DMS 273 (cell line): ENCODE measurements at regions not wholly inside any gene's neighbourhood (a gene's known extent, or its start where the extent isn't known, plus 50 kb on each side); places are given as distances from the start of the nearest gene placed in this dataset.

ENCODE experiments used
- DNase-seq: peaks from one replicate; lab custom pipeline; 2025; ENCODE audit not compliant: unreplicated experiment; lab: John Stamatoyannopoulos, UW

DNA sequence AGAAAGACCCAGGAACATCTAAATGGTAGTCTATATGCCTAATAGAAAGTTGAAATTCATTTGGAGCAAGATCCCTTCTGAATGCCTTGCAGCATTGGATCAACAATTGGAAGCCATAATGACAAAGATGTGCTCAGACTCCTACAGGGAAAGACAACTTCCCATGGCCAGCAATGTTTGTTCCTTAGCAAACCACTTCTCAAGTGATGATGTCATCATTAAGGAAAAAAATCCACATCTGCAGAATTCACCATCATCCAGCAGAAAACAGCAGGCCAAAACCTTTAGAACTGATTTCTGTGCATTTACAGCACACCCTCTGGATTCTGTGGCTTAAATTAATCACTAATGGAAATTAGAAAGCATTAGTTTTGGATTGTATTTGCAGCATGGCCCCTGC, 82.4 kb upstream of the ZIC3 start:
- DNase-seq: no peak

DNA sequence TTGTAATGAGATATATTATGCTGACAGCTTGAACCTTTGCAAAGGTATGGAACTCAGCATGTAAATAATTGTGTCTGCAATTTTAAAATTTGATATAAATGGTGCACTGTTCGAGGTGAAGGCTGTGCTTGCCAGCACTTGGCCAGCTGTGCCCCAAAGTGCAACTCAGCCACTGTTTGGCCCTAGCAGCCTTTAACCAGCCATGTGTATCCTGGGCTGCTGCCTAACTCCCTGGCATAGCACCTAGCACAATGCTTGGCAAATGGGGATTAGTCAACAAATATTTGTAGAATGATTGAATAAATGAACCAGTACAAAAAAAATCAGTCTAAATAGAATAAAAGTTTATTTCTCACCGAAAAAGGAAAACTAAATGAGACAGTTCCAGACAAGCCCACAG, 83.8 kb upstream of the ZIC3 start:
- peak; percentile 22 for DNase-seq

DNA sequence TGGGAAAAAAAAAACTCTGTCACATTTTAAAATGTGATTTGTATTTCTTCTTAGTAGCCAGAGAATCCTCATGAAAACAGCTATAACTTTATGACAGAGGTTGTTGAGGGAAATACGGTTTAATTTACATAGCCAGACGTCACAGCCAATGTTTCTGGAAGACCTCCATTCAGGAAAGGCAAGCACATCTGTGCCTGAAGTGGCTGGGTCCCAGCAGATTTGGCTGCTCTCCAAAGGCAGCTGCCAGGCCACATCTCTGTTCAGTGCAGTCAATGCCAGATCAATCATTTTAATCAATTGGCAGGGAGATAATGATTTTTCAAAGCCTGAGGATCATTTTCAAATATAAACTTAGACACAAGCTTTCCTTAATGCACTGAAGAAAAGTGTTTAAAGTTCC, 86.5 kb upstream of the ZIC3 start:
- peak; percentile 71 for DNase-seq

DNA sequence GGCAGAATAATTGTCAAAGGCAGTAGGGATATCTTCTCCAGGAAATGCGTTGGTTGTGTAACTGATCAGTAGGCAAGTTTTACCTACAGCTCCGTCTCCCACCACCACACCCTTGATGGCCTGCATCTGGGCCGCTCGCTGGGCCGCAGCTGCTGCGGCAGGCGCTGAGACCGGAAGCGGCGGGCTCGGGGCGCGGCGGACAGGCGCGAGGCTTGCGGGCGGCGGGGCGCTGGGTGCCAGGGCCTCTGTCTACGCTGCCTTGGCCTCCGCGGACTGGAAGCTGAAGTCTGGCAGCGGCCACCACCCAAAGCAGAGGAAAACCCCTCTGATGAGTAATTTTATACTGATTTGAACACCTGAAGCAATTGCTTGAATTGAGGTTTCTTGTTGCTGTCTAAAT, 124.2 kb upstream of the ZIC3 start:
- DNase-seq: no peak

DNA sequence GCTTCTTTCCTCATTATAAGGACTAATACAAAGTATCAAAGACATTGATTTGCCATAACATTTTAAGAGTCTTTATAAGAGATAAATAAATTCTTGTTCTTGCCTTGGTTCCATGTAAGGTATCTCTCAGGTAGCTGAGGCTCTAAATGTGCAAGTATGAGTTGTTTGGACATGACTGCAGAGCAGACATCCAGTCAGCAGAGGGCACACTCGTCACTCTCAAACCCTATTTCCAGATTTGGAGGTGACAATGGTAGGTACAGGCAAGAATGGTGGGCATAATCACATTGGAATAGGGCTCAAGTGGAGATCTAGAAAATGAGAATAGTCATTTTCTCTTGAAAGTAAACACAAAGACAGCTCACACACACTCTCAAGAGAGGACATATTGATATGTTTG, 133.3 kb upstream of the ZIC3 start:
- DNase-seq: peak; percentile 66

DNA sequence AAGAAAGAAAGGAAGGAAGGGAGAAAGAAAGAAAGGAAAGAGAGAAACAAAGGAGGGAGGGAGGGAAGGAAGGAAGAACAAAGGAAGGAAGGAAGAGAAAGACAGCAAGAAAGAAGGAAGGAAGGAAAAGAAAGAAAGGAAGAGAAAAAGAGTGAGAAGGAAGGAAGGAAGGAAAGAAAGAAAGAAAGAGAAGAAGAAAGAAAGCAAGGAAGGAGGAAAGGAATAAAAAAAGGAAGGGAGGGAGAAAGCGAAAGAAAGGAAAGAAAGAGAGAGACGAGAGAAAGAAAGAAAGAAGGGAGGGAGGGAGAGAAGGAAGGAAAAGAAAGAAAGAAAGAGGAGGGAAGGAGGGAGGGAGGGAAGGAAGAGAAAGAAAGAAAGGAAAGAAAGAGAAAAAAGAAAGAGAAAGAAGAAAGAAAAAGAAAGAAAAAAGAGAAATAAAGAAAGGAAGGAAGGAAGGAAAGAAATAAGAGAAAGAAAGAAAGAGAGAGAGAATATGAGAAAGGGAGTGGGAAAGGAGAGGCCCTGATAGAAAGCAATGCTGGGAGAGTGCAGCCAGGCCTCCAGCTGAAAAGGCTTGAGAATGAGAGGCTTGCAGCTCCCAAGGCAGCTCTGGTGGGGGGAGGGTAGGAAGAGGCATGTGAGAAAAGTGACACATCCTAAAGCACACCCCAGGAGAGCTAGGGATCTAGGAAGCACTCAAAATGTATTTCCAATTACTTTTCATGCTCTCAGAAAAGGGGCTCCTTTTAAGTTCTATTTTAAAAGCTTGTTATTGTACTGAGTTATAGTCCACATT, 134.0 kb upstream of the ZIC3 start:
- DNase-seq: peak; percentile 41

DNA sequence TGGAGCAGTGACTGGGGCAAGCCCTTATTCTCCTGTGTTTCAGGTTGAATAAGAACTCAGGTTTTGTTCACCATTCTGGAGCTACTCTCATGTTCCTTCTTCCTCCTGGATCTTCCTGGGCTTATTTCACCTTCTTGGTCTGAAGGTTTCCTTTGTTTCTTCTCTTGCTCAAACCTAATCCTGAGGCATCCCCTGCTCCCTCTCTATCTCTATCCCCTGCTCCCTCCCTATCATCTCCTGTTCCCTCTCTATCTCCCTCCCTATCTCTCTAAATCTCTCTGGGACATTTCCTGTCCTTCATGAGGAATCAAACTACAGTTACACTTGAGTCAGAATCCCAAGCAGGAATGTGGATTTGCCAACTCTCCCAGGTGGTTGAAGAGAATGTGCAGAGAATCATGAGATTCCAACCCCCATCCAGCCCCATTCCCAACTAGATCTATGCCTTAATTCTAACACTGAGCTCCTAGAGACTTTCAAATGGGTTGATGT, 134.9 kb upstream of the ZIC3 start:
- DNase-seq: no peak

DNA sequence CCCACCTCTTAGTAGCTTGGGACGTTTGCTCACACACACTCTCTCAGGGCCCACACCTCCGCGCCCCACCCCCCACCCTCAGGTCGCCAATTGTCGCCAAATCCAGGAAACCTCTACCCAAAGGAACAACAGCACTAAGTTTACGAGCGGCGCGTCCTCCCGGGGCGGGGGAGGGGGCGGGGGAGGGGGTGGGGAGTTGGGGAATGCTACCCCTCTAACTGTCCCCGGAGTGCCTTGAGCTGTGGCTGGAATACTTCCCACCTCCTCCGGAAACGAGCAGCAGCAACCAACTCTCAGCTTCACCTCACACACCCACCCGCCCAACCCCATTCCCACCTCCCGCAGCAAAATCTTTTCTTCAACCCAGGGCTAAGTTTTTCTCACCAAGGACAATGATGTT, 135.6 kb upstream of the ZIC3 start:
- no peak for DNase-seq

DNA sequence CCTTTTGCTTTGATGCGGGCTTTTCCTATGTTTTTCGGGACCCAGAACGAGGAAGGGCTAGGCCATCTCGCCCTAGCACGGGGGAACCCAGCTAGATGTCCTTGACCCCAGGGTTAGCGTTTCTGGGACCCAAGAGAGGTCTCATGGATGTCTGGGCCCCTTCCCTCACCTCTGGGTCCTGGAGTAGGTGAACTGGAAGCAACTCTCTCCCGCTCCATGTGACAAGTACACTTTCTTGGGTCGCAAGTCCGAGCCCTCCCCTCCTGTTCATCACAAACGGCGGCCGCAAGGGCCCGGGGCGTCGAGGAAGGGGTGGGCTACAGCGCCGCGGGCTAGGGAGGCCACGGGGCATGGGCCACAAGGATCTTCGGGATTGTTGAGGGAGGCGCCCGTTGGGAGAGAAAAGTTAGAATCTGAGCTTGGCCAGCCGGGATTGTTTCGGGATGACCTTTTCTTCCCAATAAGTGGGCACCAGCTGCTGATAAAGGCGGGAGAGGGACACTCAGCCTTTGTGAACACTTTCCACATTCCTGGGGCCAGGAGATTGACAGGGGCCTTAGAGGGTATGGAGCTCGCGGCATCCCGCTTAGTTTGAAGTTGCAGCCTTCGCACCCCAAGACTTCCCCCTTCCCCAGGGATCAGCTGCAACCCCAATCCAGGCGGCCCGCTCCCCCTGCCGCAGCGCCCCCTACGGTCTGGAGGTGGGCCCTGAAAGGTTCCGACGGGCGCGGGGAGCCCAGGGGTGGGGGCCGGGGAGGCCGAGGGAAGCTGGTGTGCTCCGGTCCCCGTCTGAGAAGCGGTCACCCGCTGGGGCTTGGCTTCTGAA, 136.9 kb upstream of the ZIC3 start:
- no peak for DNase-seq

DNA sequence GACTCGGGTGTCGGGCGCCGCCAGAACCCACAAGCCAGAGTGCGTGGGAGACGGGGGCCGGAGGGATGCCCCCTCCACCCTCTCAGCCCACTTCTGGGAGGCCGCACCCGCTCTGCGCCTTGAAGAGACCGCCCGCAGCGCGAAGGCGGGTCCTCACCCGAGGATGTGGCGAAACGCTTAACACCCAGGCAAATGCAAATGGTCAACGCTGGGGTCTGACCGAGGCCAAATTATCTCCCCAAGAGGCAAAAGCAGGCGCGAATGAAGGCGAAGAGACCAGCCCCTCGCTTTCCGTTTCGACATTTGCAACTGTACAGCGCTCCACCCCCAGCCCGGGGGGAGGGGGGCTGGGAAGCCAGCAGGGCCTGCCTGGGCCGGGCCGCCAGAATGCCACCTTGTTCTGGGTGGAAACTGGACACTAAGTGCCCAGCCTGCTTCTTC, 137.7 kb upstream of the ZIC3 start:
- no peak for DNase-seq

DNA sequence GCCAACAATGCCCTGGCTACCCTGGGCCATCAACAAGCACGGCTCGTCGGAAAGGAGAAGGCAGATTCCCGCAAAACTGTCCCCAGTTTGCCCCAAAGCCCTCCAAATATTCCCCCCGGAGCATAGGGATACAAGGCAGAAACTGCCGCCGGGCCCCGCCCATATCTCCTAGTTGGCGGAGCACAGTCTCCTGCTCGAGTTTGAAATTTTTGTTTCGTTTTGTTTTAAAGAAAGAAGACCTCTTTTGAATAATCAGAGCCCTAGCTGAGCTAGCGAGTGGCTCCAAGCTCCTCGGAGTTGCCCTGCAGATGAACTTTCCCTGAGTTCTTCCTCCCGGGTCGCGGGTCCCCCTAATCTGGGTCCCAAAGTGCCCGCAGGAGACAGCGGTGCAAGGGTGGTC, 138.1 kb upstream of the ZIC3 start:
- DNase-seq: no peak

DNA sequence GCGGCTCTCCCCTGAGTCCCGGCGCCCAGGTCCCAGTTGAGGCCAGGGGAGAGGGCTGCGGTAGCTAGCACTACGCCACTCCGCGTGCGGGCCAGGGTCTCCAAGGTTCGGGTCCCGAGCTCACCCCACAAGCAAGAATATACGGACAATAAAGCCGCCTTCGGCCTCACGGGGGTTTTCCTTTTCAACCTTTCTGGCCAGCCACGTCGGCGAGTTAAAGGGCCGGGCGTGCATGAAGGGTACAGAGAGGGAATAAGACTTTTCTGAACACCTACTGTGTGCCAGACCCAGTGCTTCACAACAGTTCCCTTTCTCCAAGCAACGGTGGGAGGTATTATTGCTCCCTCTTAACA, 138.5 kb upstream of the ZIC3 start:
- DNase-seq: no peak

DNA sequence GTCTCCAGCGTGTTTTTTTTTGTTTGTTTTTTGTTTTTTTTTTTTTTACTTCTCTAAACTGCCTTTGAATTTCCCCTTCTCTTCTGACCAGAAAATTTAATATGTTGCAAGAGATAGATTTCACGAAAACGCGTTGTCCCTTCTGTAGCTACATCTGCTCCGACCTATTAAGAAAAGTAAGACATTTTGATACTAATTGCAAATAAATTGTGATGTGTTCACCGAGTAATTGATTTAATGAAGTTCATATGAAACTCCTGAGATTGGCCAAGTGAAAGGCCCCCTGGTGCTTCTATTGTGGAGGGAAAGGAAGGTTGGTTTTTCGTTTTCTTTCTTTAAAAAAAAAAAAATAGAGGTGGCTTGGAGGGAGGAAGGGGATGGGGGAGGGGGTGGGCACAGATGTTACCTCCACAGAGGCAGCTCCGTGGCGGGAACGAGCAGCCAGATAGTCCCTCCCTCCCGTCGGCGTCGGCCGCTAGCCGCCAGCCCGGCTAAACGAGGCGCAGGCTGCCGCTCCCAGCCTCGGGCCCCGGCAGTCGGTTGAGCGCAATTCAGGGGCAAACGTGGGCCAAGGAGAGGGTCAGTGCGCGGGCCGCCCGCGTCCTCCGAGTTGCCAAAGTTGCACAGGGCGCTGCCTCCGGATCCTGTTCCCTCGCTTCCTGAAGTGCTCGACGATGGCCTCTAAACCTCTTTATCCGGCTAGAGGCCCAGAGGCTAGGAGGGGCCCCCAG, 139.1 kb upstream of the ZIC3 start:
- DNase-seq: no peak

DNA sequence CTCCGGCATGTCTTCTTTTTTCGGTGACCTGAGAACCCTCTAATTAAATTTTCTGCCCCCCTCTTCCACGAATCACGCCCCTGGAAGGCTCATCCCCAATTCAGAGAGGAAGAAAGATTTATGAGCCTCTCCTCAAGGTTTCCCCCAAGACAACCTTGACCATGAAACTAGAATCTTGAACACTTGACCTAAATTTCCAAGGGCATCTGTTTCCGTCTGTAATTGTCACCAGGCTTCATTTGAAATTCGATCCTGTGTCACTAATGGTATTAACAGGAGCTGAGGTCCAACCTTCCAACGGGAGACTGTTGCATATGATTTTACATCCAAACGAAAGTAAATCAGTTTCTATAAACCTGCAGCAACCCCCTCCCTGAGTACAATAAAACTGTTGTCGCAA, 139.9 kb upstream of the ZIC3 start:
- peak; percentile 12 for DNase-seq

DNA sequence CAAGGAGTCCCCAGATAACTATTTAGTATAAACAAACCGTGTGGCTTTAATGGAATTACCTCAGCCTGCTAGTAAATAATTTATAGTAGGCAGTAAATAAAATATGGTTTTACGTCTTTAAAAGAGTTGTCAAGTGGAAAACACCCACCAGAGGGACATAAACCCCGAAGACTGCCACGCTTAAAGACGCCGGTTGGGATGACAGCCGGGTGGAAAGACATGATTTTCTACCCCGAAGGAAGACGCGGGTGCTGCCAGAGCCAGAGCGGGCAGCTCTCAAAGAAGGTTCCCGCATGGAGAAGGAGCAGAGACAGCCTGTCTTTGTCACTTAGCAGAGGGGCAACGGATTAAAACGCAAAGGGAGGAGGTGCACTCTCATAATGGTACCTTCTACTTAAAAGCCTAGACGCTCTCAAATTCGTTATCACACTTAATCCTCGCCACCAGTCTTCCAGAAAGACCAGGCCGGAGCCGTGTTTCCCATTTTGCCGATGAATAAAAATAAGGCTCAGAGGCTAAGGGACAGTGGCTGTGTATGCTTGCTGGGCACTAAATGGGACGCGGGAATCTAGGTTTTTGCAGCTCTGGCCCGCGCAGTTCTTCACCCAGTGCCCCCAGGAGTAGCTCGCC, 140.5 kb upstream of the ZIC3 start:
- no peak for DNase-seq

DNA sequence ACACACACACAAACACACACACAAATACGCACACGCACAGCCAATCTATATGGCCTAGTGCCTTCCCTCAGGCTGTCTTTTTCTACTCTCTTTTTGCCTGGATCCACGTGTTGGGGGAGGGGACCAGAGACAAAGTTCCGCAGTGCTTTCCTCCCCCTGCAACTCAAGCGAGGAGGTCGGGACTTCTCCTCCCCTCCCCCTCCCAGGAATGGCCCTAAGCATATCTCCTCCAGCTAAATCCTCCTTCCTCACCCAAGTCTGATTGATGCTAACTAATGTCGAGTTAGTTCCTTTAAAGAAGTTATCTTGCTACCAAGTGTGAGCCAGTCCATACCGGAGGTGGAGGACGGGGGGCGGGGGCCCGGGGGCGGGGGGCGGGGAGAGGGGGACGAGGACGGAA, 141.2 kb upstream of the ZIC3 start:
- no peak for DNase-seq

DNA sequence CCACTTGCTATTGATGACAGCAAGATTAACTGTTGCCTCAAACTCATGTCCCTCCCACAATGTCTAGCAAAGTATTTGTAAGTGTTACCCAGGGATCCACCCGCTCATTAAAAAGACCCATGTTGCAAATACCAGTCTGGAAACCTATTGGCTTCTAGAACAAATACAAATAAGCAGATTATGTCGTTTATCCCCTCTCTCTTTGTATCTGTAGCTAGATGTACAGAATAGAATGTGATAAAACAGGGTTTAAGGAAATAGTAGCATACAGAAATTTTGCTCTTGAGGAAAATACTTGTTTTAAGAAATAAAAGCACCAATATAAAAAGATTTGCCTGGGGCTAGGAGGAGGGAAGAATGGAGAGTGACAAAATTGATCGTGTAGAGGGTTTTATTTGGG, 142.7 kb upstream of the ZIC3 start:
- no peak for DNase-seq

DNA sequence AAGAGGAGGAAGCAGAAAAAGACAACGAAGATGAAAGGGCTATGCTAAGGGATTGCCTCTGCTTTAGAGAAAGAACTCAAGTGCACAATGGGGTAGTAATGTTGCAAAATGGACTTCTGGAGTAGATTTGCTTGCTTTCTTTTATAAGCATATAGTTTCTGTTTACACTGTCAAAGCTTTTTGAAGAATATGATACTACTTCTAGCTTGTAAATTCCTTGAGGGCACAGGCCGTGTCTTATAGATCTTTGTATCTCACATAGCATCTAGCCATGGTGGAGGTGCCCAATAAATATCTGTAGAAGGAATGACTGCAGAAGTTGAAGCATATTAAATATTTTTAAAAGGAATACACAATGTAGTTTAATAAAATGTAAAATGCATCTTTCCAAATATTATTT, 147.8 kb upstream of the ZIC3 start:
- no peak for DNase-seq

DNA sequence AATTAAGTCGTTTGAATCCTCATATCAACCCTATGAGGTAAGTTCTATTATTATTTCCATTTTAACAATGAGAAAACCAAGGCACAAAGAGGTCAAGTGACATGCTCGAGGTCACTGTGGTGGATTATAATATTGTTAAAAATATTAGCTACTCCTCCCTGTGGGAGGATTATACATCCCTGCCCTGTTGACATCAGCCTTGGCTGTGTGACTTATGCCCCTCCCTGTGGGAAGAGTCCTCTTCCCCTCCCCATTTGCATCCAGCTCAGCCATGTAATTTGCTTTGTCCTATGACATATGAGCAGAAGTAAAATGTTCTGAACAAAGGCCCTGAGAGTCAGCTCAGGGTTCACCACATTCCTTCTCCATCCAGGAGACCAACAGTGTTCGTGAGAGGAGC, 152.7 kb upstream of the ZIC3 start:
- DNase-seq: no peak

DNA sequence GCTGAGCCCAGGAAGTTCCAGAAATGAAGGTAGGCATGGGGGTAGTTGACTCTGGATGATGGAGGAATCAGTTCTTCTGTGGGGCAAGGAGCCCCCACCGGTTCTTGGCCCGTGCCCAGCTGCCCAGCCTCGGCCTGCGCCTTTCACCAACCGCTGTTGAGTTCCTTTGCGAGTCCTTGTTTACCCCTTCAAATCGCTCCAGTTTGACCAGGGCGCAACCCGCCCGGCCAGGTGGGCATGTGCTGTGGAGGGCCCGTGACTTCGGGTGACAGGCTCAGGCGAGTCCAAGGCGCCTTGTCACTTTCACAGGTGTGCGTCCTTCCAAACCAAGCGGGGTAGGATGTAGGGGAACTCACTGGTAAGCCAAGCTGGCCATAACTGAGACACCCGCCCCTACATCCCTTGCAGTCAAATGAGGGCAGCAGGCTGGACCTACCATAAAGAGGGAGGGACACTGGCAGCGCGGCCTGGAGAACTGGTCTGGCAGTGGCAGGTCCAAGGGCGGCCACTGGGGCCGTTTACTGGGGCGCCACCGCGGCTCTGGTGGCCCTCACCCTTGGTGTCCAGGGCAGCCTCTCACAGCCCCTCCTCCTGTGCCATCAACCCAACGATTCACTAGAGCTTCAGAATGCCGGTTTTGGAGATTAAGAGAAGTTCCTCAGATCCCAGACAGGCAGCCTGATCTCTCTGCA, 160.3 kb upstream of the ZIC3 start:
- no peak for DNase-seq

DNA sequence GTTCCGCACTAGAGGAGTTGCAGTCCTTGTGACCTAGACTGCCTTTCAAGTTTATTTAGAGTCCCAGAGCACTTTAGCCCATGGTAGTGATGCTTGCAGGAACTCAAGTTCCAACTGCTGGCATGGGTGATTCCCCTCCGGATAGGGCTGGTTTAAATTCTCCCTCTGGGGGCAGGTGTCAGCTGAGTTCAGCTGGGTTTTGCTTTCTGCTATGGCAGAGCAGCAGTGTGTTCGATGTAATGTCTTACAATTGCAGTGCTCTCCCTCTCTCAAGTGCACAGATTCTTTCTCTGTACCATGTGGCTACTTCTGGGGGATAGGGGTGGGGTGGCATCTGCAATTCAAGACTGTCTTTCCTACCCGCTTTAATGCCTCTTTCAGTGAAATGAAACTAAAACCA, 164.8 kb upstream of the ZIC3 start:
- peak; percentile 38 for DNase-seq
